GM18951 (cell line): ENCODE measurements at regions not wholly inside any gene's neighbourhood (a gene's known extent, or its start where the extent isn't known, plus 50 kb on each side); places are given as distances from the start of the nearest gene placed in this dataset.

Source experiments
- POLR2A ChIP-seq: IDR thresholded peaks from 4 replicates; pipeline ENCODE4 v1.6.1; 2011; ENCODE audit warnings: mild to moderate bottlenecking; ENCODE audit not compliant: insufficient read length, insufficient read depth; ENCODE audit errors: extremely low read depth
- in situ Hi-C: fragments of 300-500 bp; cut with MboI; formaldehyde crosslinking; loops from one replicate; pipeline ENCODE4 v1.12.0; 2022; ENCODE audit warnings: low sequenced_read_pairs, mixed read lengths, inconsistent platforms; ENCODE audit not compliant: unreplicated experiment

DNA sequence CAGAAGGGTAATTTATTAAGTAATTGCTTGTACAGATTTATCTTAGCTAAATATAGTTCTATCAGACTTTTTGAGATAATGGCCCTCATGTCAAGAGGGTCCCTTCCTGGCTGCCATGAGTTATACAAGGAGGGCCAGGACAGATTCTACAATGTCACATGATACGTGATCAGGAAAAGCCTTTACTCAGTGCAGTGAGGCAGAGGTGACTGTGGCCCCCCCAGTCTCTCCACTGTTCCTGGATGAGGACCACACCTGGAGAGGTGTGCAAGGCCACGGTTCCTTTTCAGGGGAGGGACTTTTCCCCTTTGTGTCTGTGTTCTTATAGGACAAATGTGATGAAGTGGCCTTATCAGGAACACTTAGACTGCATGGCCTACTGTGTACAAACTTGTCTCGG lies 54.3 kb upstream of the LRCH1 start:
- in situ Hi-C loops = loop anchor here (10.0 kb wide), 1 partner anchor 226 kb away; no protein-coding TSS in a partner anchor
- TF ChIP-seq POLR2A = no peak

DNA sequence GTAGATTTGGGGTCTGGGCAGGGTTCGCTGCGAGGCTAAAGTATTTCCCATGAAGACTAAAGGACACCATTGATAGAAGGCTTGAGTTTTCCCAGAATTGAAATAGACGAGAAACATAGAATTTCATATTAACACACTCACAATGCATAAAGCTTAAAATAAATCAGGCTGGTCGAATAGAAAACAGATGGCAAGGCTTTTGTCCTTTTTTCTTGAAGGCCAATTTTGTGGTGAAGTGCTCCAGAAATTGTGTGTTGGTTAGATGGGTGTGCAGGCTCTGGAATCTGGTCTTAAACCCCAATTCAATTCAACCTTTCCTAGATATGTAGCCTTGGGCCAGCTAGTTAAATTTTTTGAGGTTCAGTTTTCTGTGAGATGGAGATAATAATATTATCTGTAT lies 56.9 kb upstream of the LRCH1 start:
- no peak for TF ChIP-seq POLR2A
- in situ Hi-C loops = loop anchor here (10.0 kb wide), 1 partner anchor 229 kb away; no protein-coding TSS in a partner anchor

DNA sequence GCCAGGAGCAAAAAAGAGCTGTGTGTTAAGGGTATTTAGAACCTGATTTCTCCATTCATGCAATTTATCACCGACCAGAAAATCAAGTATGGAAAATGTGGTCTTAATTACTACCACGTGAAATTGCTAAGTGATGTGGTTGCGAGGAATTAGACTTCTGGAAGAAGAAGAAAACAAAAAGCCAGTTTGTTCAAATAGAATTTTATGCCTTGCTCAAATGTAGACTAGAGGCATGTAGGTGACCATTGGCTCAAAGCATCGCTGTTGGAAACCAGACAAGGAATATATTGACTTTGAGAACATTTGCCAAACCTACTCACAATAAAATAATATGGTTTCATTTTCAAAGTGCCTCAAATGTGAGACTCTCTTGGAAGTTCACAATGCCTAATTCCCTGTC lies 57.3 kb upstream of the LRCH1 start:
- in situ Hi-C loops = loop anchor here (10.0 kb wide), 1 partner anchor 229 kb away; no protein-coding TSS in a partner anchor
- TF ChIP-seq POLR2A = no peak

DNA sequence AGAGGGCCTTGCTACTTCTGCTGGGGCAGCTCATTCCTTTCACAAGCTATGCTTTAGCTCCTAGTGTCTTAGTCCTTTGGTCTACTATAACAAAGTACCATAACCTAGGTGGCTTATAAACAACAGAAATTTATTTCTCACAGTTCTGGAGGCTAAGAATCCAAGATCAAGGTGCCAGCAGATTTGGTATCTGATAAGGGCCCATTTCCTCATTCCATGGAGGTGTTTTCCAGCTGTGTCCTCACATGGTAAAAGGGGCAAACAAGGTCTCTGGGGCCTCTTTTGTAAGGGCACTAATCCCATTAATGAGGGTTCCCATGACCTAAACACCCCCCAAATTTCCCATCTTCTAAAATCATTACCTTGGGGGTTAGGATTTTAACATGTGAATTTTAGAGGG lies 57.9 kb upstream of the LRCH1 start:
- in situ Hi-C loops = loop anchor here (10.0 kb wide), 1 partner anchor 230 kb away; no protein-coding TSS in a partner anchor
- no peak for TF ChIP-seq POLR2A

DNA sequence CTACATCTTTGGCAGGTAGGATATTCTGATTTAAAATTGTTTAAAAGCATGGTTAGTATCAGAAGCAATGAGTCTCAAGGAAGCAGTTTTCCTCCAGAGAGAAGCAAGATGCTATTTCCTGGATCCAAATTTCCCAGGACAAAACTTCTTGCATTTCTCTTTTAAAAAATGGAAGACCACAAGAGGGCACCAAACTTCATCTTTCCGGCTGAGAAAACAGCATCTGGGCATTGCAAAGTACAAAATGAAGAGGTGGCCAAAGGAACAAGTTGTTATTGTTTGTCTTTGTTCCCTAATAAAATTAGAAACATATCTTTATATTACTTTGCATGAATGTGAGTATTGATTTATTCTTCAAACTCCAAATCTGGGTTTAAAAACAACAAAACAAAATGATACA lies 60.0 kb upstream of the LRCH1 start:
- TF ChIP-seq POLR2A = no peak
- in situ Hi-C loops = loop anchor here (10.0 kb wide), 1 partner anchor 232 kb away; no protein-coding TSS in a partner anchor

DNA sequence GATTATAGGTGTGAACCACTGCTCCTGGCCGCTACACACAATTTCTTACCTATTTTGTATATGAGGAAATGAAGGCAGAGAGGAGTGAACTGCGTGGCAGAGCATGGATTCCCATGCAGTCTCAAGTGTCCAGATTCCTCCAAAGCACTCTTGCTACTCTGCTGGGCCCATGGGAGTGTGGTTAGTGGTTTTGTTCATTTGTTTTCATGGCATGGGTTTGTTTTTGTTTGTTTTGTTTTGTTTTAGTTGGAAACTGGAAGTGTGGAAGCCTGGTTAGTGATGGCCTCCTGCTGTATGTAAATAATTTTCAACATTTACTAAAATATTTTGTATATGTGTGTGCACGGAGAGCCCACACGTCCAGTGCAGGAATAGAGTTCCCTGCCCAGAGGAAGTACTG lies 61.3 kb upstream of the LRCH1 start:
- TF ChIP-seq POLR2A = no peak
- in situ Hi-C loops = loop anchor here (10.0 kb wide), 1 partner anchor 233 kb away; no protein-coding TSS in a partner anchor

DNA sequence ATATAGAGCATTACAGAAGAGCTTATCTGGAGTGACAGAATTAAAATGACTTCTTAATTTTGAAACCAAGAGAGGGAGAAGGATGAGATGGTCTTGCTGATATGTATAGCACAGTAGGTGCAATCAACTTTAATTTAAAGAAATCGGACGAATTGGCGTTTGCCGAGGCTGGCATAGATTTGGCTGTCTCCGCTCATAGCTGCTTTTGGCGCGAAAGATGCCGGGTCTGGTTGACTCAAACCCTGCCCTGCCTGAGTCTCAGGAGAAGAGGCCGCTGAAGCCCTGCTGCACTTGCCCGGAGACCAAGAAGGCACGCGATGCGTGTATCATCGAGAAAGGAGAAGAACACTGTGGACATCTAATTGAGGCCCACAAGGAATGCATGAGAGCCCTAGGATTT lies 62.3 kb upstream of the LRCH1 start:
- in situ Hi-C loops = loop anchor here (10.0 kb wide), 1 partner anchor 234 kb away; no protein-coding TSS in a partner anchor

DNA sequence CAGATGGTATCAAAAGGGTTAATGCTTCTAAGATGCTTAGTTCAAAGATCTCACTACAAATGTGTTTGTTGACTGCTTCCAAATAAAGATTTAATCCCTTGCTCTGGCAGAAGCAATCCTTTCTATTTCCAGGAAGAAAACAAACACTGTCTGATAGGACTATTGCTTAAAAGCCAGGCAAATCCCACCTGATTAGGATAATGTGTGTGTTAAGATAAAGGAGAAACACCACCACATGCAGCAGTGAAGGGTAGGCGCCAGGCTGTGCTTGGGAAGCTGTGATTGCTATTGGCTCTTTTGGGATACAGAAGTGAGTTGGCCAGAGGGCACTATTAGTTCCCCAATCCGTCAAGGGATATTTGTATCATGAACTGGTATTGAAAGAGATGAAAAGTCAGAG lies 62.8 kb upstream of the LRCH1 start:
- in situ Hi-C loops = loop anchor here (10.0 kb wide), 1 partner anchor 235 kb away; no protein-coding TSS in a partner anchor

DNA sequence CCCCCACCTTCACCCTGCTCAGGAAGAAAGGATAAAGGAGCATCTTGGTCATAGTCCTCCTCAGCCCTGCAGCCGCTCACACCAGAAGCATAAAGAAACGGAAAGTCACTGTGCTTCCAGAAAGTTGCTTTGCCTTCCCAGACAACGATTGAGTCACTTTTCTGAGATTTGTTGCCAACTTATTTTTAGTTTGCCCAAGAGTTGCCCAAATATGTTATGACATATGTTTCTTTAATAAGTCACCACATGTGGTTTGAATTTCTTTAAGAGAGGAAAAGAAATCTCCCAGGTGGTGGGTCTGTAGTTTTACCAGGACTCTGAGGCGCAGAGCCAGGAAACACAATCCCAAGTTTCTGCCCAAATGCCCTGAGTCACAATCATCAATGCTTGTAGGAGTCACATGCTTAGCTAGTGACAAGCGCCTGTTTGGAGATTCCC lies 63.4 kb upstream of the LRCH1 start:
- in situ Hi-C loops = loop anchor here (10.0 kb wide), 1 partner anchor 235 kb away; no protein-coding TSS in a partner anchor
- TF ChIP-seq POLR2A = no peak

More for the DNA sequence above, 62.8 kb upstream of the LRCH1 start:
- TF ChIP-seq POLR2A = no peak

DNA sequence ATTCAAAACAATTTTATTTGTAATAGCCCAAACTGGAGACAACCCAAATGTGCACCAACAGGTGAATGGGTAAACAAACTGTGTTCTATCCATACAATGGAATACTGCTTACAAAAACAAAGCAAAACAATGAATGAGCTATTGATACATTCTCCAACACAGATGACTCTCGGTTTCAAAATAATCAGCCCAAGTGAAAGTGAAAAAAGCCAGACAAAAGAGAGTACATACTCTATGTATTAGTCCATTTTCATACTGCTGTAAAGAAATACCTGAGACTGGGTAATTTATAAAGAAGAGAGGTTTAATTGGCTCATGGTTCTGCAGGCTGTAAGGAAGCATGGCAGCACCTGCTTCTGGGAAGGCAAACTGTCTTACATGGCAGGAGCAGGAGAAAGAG lies 65.2 kb upstream of the LRCH1 start:
- in situ Hi-C loops = no loop called here
- TF ChIP-seq POLR2A = no peak

DNA sequence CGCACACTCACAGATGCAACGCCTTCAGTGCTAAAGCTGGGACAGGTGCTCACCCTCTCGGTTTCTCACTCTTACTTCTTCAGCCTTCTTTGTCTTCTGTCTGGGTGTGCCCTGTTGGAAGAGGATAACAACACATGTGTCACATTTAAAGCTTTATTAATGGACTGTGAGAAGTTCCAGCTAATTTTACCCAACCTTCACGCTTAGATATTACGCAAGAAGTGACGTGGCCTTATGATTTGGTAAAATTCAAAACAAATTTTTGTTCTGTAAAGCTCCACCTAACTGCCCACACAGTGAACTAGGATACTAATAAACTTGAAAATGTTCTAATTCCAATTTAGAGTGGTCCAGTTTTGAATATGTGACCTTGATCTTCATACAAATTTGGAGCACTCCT lies 66.7 kb upstream of the LRCH1 start:
- in situ Hi-C loops = no loop called here
- TF ChIP-seq POLR2A = no peak

DNA sequence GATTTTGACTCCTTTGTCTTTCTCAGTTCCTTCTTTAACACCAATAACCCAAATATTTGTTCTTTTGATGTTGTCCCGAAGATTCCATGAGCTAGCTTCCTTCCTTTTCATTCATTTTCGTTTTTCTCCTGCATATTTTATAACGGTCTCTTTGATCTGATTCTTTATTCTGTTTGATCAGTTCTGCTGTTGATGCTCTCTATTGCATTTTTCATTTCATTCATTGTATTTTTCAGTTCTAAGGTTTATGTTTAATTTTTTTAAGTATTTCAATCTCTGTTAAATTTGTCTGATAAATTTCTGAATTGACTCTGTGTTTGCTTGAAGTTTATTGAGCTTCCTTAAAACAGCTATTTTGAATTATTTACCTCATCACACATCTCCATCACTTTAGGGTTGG lies 68.4 kb upstream of the LRCH1 start:
- in situ Hi-C loops = no loop called here
- no peak for TF ChIP-seq POLR2A

DNA sequence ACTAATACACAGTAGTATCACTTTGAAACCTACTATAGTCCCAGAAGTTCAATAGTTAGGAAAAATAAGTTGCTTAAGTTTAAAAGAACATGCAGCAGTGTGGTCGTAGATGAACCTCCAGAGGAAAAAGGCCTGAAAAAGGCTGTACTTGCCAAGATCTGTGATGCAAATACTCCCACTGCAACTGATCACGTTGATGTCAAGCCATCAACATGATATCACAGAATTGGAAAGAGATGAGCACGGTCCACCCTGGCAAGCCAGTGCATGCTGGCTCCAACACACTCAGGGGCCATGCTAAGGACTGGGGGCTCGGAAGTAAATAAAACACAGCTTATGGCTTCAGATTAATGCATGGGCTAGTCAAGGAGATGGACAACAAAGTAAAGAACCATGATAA lies 71.8 kb upstream of the LRCH1 start:
- in situ Hi-C loops = no loop called here
- no peak for TF ChIP-seq POLR2A

DNA sequence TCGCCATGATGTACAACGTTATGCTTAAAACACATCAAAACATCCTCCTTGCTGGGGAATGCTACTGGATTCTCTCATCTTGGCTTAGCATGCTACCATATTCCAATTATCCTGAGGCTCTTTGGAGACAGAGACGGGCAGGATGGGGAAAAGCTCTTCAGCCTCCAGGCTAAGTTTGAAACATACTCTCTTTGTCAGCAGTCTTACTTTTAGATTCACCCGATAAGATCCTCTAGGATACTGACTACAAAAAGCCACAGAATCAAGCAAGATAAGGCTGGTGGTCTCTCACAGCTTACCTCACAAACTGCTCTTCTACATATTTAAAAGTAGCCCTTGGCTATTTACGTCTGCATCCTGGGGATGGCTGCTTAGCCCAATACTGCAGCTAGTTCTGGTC lies 72.8 kb upstream of the LRCH1 start:
- in situ Hi-C loops = no loop called here
- no peak for TF ChIP-seq POLR2A

DNA sequence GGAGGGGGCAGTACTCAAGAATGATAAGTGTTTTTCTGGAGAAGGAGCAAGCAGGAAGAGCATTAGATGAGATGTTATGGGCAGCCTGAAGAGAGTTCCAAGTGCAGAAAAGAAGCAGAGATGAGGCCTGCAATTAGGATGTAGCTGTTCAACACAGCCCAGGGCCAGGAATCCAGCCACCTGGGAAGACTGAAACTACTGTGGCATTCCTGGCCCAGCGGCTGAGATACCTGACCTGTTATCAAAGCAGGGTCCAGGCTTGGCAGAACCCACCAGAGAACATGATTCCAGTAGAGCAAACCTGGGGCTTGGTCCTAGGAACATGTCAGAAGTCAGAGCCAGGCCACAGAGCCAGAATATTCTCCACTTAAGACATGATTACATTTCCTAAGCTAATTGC lies 73.3 kb upstream of the LRCH1 start:
- in situ Hi-C loops = no loop called here
- no peak for TF ChIP-seq POLR2A
